Lung (tissue), 11 donors: ENCODE measurements at regions not wholly inside any gene's neighbourhood (a gene's known extent, or its start where the extent isn't known, plus 50 kb on each side); places are given as distances from the start of the nearest gene placed in this dataset.

Source experiments
- ATAC-seq: fragments of 200-7000 bp; cut with Tn5 transposase; one replicate; pipeline ENCODE4 v1.9.1; 2020; ENCODE audit warnings: moderate number of reproducible peaks; ENCODE audit not compliant: insufficient read depth, low FRiP score
- DNase-seq, 3 donors: peaks; one replicate each; pipeline ENCODE4 v3.0.0-alpha.2; 2013 to 2017
- H3K27ac ChIP-seq, 2 donors: one replicate each; pipeline ENCODE4 v1.5.1; 2013; ENCODE audit warnings: mild to moderate bottlenecking in 2 of 2, moderate library complexity in 2 of 2, control low read depth in 1 of 2, inconsistent platforms in 1 of 2, low read depth in 1 of 2, low read length in 1 of 2
- H3K27me3 ChIP-seq, 3 donors: one replicate each; pipeline ENCODE4 v1.5.1; 2013; ENCODE audit warnings: low read length in 2 of 3; ENCODE audit not compliant: control insufficient read depth in 3 of 3, insufficient read depth in 3 of 3
- H3K36me3 ChIP-seq, 4 donors: one replicate each; pipeline ENCODE4 v1.5.1; 2013; ENCODE audit warnings: low read length in 4 of 4, mild to moderate bottlenecking in 1 of 4, moderate library complexity in 1 of 4; ENCODE audit not compliant: control insufficient read depth in 4 of 4, insufficient read depth in 4 of 4
- H3K4me1 ChIP-seq, 5 donors: one replicate each; pipeline ENCODE4 v1.5.1; 2013; ENCODE audit warnings: low read length in 5 of 5, mild to moderate bottlenecking in 2 of 5, moderate library complexity in 1 of 5; ENCODE audit not compliant: control insufficient read depth in 5 of 5, insufficient read depth in 5 of 5
- H3K4me3 ChIP-seq: one replicate; pipeline ENCODE4 v1.5.1; 2013; ENCODE audit warnings: mild to moderate bottlenecking, control low read depth, moderate library complexity
- H3K9ac ChIP-seq, 2 donors: one replicate each; pipeline ENCODE4 v1.5.1; 2013; ENCODE audit warnings: low read length in 2 of 2, control low read depth in 1 of 2; ENCODE audit not compliant: insufficient read depth in 1 of 2
- H3K9me3 ChIP-seq, 4 donors: one replicate each; pipeline ENCODE4 v1.5.1; 2013; ENCODE audit warnings: low read length in 3 of 4, mild to moderate bottlenecking in 1 of 4, moderate library complexity in 1 of 4; ENCODE audit not compliant: control insufficient read depth in 4 of 4, insufficient read depth in 3 of 4
- WGBS, 2 donors: extraction: QIAGEN DNeasy Blood & Tissue Kit; methylation state at CpG; one replicate each; pipeline ENCODE4 v1.1.7; 2013; 5-methylcytosine and 5-hydroxymethylcytosine counted together
- TF ChIP-seq, protein P1 (sequence below): IDR thresholded peaks from 2 replicates; pipeline ENCODE4 v1.5.1; 2012; ENCODE audit warnings: mild to moderate bottlenecking; ENCODE audit errors: control extremely low read depth, extremely low read depth
- donor health status: control.
- donor health status: control.
- donor health status: Bipolar disorder and iron deficiency.
- donor health status: healthy.
- donor health status: DM: yes; HTN: yes; CAD: no.

DNA sequence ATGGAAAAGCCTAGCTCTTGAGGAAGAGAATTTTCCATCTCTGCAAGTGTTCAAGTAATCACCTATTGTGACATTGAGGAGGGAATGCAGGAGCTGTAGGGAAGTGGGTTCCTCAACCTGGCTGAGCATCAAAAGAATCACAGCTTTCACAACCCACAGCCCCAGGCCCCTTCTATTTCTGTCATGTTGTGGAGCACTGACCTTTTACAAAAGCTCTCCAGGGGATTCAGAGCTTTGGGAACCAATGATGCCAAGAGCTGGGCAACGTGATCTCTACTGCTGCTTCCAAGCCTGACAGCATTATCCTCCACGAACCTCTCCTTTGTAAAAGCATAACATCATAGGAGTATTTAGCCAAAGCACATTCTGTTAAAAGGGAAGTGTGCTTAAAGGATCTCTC, 231.1 kb downstream of the ADAMTS9 start:
- peaks cover 0 to 2% (median 0%) of the 10 kb centered on the region in 5 donors for H3K4me1 ChIP-seq

DNA sequence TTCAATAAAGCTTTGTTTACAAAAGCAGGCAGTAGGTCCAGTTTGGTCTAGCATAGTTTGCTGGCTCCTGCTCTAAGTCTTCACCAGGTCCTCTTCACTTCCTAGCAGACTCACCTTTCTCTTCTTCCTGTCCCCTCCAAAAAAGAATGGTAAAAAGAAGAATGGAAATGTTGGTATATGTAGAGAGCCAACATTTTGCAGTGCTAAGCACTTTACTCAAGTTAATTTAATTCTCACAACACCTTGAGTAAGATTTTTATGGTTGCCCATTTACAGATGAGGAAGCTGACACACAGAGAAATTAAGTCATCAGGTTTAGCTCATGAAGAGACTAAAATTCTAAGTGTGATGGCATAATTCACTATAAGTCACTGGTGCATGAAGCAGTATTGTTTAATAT, 230.1 kb upstream of the PRICKLE2 start:
- Histone ChIP-seq H3K27me3 (no peaks in the 10 kb centered on the region), H3K4me3 (no peak overlapping the region), H3K27ac (no peak overlapping the region), H3K9ac (no peak overlapping the region), H3K9me3 (no peaks in the 10 kb centered on the region), H3K4me1 (no peaks in the 10 kb centered on the region), H3K36me3 (no peaks in the 10 kb centered on the region)
- TF ChIP-seq, protein P1, sequence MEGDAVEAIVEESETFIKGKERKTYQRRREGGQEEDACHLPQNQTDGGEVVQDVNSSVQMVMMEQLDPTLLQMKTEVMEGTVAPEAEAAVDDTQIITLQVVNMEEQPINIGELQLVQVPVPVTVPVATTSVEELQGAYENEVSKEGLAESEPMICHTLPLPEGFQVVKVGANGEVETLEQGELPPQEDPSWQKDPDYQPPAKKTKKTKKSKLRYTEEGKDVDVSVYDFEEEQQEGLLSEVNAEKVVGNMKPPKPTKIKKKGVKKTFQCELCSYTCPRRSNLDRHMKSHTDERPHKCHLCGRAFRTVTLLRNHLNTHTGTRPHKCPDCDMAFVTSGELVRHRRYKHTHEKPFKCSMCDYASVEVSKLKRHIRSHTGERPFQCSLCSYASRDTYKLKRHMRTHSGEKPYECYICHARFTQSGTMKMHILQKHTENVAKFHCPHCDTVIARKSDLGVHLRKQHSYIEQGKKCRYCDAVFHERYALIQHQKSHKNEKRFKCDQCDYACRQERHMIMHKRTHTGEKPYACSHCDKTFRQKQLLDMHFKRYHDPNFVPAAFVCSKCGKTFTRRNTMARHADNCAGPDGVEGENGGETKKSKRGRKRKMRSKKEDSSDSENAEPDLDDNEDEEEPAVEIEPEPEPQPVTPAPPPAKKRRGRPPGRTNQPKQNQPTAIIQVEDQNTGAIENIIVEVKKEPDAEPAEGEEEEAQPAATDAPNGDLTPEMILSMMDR = no peak
- DNase-seq (no peak), ATAC-seq (no peak)

More for the DNA sequence above, 231.1 kb downstream of the ADAMTS9 start:
- no peak for ATAC-seq
- TF ChIP-seq, protein P1 = no peak
- no peak overlapping the region for H3K4me3 ChIP-seq
- WGBS, 2 donors = 56 to 72% methylated on average over 2 of the region's 2 CpGs
- no peak overlapping the region for H3K27ac ChIP-seq
- H3K36me3 ChIP-seq = no peaks in the 10 kb centered on the region
- H3K9ac ChIP-seq = no peak overlapping the region
- H3K9me3 ChIP-seq = no peaks in the 10 kb centered on the region
- DNase-seq = no peak
- no peaks in the 10 kb centered on the region for H3K27me3 ChIP-seq

DNA sequence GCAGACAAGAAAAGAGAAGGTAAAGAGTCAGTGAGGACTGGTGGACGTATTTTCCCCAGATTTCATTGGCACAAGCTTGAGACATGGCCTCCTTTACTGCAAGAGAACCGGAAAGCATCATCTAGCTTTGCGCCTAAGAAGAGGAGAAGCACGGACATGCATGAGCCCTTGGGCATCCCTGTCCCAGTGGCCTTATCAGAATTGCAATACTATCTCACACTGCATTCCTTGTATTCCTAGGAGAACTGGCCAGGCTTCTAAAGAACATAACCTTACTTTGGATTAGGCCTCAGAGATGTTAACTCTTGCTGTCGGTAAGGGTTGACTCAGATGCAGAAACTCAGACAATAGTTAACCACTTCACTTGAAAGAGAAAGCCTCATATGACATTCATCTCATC, 229.5 kb upstream of the PRICKLE2 start:
- no peak for ATAC-seq
- no peak for DNase-seq
- Histone ChIP-seq H3K4me3 (no peak overlapping the region), H3K36me3 (no peaks in the 10 kb centered on the region), H3K27me3 (no peaks in the 10 kb centered on the region), H3K9ac (no peak overlapping the region), H3K4me1 (peaks cover 0 to 3% (median 0%) of the 10 kb centered on the region in 5 donors), H3K27ac (no peak overlapping the region), H3K9me3 (no peaks in the 10 kb centered on the region)
- WGBS, 2 donors = 92 to 93% methylated on average over 5 of the region's 5 CpGs
- TF ChIP-seq, protein P1 = no peak

DNA sequence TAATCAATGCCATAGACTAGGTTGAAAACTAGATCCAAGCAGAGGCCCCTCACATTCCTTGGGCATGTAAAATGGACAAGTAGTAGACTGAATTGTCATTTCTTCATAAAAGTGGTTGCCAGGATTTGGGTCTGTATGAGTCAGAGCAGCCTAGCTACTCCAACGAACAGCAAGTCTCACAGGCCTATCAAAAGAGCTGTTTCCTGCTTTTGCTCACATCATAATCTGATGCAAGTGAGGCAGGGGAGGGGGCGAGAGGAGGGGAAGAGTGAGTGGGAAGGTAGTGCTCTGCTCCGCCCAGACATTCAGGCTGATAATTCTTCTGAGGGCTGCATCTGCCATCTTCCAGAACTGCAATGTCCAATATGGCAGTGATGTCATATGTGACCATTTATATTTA, 228.9 kb upstream of the PRICKLE2 start:
- ATAC-seq = no peak
- no peak overlapping the region for H3K27ac ChIP-seq
- H3K36me3 ChIP-seq = no peaks in the 10 kb centered on the region
- no peak overlapping the region for H3K4me3 ChIP-seq
- no peaks in the 10 kb centered on the region for H3K27me3 ChIP-seq
- H3K9ac ChIP-seq = no peak overlapping the region
- no peaks in the 10 kb centered on the region for H3K9me3 ChIP-seq
- H3K4me1 ChIP-seq = peaks cover 0 to 3% (median 0%) of the 10 kb centered on the region in 5 donors
- TF ChIP-seq, protein P1 = no peak
- DNase-seq = no peak
- WGBS, 2 donors = 70 to 73% methylated on average over 3 of the region's 3 CpGs
